SKM-1 treated with dmso at 0.1 percent for 144 hours (cell line): ENCODE measurements at regions not wholly inside any gene's neighbourhood (a gene's known extent, or its start where the extent isn't known, plus 50 kb on each side); places are given as distances from the start of the nearest gene placed in this dataset.
"Not testable (repeated sequence)": the region's sequence is repeated elsewhere in the genome, so short reads cannot be mapped to it uniquely, and the experiment has no call there.

ENCODE experiments used
- DNase-seq: peaks from one replicate; lab custom pipeline; 2025; ENCODE audit not compliant: unreplicated experiment; lab: John Stamatoyannopoulos, UW

DNA sequence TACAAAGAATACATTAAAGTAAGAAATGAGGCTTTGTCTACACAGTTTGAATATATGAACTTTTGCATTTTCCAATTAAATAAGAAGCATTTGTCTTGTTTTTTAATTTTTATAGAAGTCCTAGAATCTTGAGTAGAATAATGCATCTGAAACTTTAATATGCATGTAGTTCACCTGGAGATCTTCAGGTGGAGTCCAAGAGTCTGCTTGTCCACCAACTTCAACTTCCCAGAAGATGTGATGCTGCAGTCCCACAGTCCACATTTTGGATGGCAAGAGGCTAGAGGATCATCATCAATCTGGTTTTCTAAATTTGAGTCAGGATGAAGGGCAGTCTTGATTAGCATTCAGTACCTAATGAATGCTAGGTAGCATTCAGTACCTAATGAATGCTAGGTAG, 357.6 kb upstream of the SOX2 start:
- DNase-seq: no peak

DNA sequence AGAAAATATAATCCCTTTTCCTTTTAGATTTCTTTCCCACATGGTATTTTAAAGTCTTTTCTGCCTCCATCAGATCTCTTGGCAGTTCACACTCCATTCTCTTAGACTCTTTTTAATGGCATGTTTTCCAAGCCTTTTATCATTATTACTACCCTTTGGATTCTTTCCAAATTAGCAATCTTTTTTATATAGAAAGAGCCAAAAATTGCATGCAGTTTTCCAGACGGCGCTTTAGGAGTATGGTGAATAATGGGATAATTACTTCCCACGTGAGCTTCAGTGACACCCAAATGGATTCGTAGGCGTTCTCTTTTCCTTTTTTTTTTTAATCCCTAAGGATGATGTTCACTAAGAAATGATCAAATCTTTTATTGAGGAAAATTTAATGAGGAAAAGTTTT, 354.8 kb upstream of the DNAJC19 start:
- no peak for DNase-seq

GRCh38 chr3:181336597-181336996, 347.1 kb upstream of the DNAJC19 start:
- DNase-seq: no peak

DNA sequence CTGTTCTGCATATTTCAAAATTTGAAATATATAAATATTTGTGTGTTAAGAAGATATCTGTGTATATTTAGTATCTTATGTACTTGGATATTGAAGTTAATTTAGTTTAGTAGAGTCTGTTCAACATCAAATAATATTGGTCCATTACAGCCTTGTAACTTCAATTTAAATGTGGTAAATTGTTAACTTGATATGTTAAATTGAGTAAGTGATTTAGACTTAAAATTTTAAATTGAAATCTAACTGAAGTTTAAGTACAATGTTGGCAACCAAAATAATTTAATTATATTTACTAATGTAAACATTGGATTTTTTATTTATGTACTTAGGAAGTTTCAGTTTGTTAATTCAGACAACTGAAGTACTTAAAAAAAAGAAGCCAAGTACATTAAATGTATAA, 343.9 kb upstream of the DNAJC19 start:
- no peak for DNase-seq

- DNase-seq: no peak
These were observed 341.5 kb upstream of the DNAJC19 start for GRCh38 chr3:181330821-181331563.

DNA sequence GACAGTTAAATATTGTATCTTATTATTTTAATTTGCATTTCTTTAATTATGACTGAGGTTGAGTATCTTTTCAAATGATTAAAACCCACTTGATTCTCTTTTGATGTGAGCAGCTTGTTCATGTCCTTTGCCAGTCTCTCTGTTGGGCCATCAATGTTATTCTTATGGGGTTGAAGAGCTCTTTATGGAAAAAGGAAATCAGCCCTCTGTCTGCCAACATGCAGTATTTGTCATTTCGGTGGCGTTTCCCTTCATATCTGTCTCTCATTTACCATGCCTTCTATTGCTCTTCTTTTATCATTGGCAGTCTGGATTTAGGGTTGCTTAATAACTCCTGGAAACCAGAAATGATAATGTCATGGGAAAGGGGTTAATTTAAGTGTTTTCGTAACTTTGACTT, 340.7 kb upstream of the DNAJC19 start:
- no peak for DNase-seq

DNA sequence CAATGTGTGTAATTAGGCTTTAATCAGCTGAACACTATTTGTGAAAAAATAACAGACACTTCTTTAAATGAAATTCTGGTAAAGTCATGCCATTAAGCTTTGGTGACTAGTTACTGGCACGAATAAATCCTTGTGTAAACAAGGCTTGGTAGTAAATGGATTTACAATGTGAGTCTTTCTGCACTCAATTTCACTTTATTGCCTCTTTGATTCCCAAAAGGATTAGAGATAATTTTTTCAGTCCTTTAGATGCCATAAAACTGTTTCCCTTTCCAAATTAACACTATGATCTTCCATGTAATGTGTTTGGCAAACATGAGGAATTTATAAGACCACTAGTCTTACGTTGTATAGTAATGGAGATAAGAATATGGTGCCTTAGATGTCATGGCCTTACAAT, 339.5 kb upstream of the DNAJC19 start:
- no peak for DNase-seq

DNA sequence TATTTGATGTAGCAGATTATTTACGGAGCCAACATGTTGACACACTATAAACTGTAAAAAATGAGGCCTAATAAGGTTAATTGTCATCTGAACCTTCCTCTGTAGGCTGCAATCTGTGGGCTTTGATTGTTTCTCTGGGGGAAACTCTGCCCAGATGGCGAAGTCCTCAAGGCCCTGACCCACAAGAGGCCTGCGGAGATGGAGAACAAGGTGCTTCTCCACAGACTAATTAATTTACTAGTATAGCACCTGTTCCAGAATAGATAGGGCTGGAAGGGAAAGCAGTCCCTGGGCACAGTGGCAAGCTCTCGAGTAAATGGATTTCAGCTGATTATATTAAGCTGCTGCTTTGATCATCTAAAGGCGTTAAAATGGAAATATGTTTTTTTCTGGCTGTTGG, 338.8 kb upstream of the DNAJC19 start:
- DNase-seq: no peak

GRCh38 chr3:181327349-181327748, 337.8 kb upstream of the DNAJC19 start:
- DNase-seq: no peak

GRCh38 chr3:181326637-181327223, 337.2 kb upstream of the DNAJC19 start:
- DNase-seq: peak; percentile 29

GRCh38 chr3:181324516-181324915, 335.0 kb upstream of the DNAJC19 start:
- DNase-seq: not testable (repeated sequence)

DNA sequence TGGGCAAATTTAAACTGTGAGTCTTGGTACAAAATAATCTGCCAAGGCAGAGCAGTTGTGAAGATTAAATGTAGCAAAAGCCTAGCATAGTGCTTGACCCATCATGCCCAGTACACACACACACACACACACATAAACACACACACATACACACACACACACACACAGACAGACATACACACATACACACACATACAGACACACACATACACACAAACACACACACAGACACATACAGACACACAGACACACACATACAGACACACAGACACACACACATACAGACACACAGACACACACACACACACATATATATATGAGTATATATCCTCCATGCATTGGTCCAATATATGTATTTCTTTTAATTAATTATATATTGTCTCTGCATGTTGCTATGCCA, 328.8 kb upstream of the DNAJC19 start:
- no peak for DNase-seq

GRCh38 chr3:181317508-181317907, 328.0 kb upstream of the DNAJC19 start:
- DNase-seq: no peak

DNA sequence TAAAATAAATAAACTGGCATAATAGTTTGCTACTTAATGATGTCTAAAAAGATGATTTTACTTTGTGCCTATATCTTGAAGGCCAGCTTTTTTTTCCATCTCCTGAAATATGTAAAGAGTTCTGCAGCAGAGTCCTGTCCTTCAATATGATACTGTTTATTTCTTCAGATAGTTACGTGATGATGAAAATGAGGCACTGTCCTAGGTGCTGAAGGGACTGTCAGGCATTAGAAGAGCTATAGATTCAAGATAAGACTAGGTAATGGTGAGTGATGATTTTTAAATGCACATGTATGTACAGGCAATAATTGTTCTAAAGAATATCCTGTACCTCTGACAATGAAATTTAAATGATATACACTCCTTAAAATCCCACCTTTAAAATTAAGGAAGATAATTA, 326.9 kb upstream of the DNAJC19 start:
- DNase-seq: no peak

GRCh38 chr3:181313335-181313734, 323.8 kb upstream of the DNAJC19 start:
- DNase-seq: no peak

DNA sequence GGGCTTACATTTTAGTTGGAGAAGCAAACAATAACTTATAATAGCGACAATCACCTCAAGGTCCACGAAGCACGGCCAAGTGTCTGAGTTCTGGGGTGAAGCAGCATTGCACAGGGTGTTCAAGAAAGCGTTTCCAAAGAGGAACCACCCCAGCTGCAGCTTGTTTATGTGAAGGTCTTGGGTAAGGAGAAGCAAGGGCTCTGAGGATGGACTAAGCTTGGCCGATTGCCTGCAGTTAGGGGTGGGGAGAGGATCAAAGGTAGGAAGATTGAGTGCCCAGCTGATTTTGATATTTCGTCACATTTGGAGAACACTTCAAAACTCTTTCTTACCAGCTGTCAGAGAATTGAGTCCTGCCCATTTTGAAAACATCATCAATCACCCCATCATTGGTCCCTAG, 321.6 kb upstream of the DNAJC19 start:
- DNase-seq: no peak

DNA sequence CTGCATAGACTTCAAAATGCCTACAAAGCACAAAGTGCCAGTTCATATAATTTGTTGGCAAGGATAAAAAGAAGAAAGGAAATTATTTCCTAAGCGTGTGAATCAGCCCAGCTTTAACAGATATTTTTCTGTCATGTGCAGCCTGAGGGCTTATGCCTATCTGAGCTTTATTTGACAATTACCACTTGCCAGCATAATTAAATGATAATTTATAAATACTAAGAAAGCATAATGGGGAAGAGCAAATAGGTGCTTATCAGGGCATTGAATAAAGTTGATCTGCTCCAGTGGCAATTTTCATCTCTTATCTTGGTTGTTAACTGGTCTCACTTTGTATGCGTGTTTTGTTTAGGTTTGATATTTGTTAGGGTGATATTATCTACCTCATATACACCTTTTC, 313.4 kb upstream of the DNAJC19 start:
- DNase-seq: no peak

DNA sequence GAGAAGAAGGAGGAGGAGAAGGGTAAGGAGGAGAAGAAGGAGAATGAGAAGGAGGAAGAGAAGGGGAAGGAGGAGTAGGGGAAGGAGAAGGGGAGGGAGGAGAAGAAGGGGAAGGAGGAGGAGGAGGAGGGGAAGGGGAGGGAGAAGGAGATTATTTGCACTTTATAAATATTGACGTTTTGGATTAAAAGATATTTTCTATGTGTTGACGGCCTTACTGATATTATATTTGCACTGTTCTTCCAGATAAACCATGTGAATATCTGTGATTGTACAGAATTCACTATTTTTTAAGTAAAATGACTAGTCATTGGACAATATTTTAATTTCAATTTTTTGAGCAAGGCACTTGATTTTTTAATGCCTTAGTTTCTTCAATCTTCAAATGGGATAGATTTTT, 310.5 kb upstream of the DNAJC19 start:
- DNase-seq: no peak

DNA sequence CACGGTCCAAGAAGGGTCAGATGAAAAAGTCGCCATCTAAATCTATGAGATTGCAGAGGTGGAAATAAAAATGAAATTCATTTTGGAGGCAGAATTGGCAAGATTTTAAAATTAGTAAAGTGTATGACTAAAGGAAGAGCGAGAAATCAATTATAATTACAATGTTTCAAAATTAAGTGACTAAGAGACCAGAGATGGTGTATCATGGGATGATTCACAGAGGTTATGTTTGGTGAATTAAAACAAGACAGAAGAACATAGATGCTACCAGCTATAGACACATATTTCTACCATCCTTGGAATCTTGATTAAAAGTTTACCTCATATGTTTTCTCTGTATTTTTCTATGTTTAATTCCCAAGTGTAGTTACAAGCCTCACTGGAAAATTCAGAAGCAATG, 308.9 kb upstream of the DNAJC19 start:
- DNase-seq: no peak

DNA sequence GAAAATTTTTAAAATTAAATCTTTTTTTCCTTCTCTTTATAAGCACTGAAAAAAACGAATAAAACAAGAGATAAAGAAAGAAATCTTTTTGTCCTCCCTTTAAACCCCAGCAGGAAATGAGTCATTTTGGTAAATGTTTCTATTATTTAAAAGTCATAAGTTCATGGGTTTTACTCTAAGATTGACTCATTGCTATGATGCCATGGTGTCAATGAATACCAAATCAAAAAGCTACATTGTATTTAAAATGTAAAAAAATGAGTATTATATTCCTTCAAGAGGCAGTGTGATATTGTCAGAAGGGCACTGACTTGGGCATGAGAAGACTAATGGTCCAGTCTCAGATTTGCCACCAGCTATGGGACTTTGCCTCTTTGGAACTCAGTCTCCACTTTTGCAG, 303.4 kb upstream of the DNAJC19 start:
- no peak for DNase-seq

DNA sequence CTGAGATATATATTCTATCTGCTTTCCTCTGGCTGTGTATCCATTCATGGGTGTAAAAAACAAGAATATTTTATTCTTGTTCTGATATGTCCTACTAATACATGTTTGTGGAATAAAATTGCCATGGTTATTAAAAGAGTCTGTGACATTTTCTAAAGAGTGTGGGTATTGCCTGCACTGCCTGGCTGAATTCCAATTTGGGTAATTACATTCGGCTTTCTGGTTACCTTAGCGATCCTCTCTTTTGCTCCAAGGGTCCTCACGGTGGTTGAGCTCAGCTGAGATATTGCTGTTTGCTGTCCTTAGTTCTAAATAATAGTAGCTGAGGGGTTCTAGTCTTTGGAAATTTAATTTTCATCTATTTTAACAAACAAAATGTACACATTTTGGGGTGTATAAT, 301.4 kb upstream of the DNAJC19 start:
- no peak for DNase-seq

GRCh38 chr3:181289306-181289705, 299.8 kb upstream of the DNAJC19 start:
- no peak for DNase-seq

GRCh38 chr3:181288145-181288544, 298.6 kb upstream of the DNAJC19 start:
- no peak for DNase-seq
